BJ (cell line): ENCODE measurements at regions not wholly inside any gene's neighbourhood (a gene's known extent, or its start where the extent isn't known, plus 50 kb on each side); places are given as distances from the start of the nearest gene placed in this dataset.

Experiments used
- CTCF ChIA-PET: fragments of 350-600 bp; formaldehyde crosslinking; extraction: SDS; loops from one replicate; lab custom pipeline; 2021; ENCODE audit warnings: antibody characterized with exemption, inconsistent platforms; lab: Yijun Ruan, JAX
- POLR2A ChIA-PET: fragments of 300-600 bp; sonication (Branson Sonifier 250); formaldehyde crosslinking; extraction: SDS; loops from one replicate; lab custom pipeline; 2021; ENCODE audit warnings: antibody characterized with exemption; lab: Charles Lee
- DNase-seq: peaks from one replicate; pipeline ENCODE4 v3.0.0-alpha.2; 2011; ENCODE audit warnings: low read depth
- H3K27me3 ChIP-seq: 2 replicates; pipeline ENCODE4 v1.6.0; 2011; ENCODE audit warnings: low read length; ENCODE audit not compliant: control insufficient read depth, insufficient read depth
- H3K36me3 ChIP-seq: 2 replicates; pipeline ENCODE4 v1.5.1; 2011; ENCODE audit warnings: low read length; ENCODE audit not compliant: control insufficient read depth, insufficient read depth
- H3K4me3 ChIP-seq: 2 replicates; pipeline ENCODE4 v1.5.1; 2011; ENCODE audit warnings: low read depth, mild to moderate bottlenecking, control low read depth, low read length
- TF ChIP-seq, protein P1 (sequence below): IDR thresholded peaks from 2 replicates; pipeline ENCODE4 v1.5.1; 2011; ENCODE audit warnings: low read depth, mild to moderate bottlenecking, control low read depth, inconsistent platforms, low read length, moderate library complexity; ENCODE audit not compliant: insufficient read depth

DNA sequence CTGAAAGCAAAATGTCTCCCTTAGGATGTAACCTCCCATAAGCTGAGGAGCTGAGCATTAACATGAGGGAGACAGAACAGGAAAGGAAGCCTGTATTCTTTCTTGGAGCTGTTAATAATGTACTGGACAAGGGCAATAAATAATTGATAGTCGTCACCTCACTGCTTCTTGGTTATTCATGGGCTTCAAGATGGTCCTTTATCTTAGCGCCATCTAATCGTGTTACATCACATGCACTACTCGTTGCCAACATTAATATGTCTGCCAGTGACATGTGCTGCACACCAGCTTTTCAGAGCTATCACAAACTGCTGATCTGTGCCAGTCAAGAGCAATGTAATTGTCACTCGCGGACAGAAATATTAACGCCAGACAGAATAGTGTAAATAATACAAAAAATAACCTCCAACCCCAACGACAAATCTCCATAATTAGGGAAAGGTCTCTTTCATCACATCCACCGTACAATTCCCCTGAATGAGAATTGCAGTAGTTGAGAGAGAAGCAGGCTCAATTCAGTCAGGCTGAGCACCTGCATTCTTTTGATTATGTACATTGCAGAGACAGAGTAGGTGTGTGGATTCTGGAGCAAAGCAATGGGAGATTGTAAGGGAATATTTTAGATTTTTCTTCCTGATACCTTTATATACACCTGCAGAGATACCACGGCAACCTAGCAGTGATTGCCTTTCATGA is 267.1 kb downstream of the SPATA31D1 start:
- TF ChIP-seq, protein P1, sequence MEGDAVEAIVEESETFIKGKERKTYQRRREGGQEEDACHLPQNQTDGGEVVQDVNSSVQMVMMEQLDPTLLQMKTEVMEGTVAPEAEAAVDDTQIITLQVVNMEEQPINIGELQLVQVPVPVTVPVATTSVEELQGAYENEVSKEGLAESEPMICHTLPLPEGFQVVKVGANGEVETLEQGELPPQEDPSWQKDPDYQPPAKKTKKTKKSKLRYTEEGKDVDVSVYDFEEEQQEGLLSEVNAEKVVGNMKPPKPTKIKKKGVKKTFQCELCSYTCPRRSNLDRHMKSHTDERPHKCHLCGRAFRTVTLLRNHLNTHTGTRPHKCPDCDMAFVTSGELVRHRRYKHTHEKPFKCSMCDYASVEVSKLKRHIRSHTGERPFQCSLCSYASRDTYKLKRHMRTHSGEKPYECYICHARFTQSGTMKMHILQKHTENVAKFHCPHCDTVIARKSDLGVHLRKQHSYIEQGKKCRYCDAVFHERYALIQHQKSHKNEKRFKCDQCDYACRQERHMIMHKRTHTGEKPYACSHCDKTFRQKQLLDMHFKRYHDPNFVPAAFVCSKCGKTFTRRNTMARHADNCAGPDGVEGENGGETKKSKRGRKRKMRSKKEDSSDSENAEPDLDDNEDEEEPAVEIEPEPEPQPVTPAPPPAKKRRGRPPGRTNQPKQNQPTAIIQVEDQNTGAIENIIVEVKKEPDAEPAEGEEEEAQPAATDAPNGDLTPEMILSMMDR = no peak
- H3K36me3 ChIP-seq = no peaks in the 10 kb centered on the region
- POLR2A ChIA-PET = no interaction called here
- CTCF ChIA-PET = no interaction called here
- no peaks in the 10 kb centered on the region for H3K27me3 ChIP-seq
- H3K4me3 ChIP-seq = no peak overlapping the region
- DNase-seq = no peak

DNA sequence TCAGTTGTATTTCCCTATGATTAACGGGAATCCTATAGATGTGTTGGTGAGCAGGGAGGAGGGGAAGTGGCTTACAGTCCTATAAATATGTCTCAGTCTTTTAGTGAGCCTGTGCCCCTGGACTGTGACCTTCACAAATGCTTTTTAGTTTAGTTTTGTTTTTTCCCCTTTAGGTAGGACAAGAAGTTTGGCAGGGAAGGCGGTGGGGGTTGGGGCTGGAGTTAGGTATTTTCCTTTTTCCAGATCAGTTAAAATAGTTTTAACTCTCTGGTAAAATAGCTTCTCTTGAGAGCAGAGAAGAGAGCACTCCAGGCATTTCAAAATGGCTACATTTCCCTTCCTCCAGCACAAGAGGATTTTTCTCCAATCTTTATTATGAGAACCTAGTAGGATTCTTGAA is 272.1 kb downstream of the SPATA31D1 start:
- Histone ChIP-seq H3K4me3 (no peak overlapping the region), H3K27me3 (no peaks in the 10 kb centered on the region), H3K36me3 (no peaks in the 10 kb centered on the region)
- ChIA-PET POLR2A (no interaction called here), CTCF (no interaction called here)
- TF ChIP-seq, protein P1 = no peak
- no peak for DNase-seq

DNA sequence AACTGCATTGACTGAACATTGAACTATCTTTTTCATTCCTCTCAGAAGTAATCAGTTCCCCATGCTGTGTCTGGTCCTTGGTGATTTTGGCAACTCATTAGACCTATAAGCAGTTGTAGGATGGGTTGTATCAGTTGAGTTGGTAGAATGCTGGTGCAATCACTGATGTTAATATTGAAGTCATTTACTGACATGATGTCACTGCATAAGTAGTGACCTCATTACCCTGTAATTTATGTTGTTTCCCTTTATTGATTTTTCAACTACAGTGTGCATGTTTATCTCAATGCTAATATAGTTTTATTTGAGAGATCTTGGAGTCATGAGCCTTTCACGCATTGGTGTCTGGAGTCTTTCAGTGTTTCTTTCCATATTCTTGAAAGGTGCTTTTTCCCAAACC is 275.0 kb downstream of the SPATA31D1 start:
- POLR2A ChIA-PET = no interaction called here
- no peak for DNase-seq
- no peak overlapping the region for H3K4me3 ChIP-seq
- TF ChIP-seq, protein P1 = no peak
- H3K27me3 ChIP-seq = no peaks in the 10 kb centered on the region
- H3K36me3 ChIP-seq = no peaks in the 10 kb centered on the region
- CTCF ChIA-PET = no interaction called here

DNA sequence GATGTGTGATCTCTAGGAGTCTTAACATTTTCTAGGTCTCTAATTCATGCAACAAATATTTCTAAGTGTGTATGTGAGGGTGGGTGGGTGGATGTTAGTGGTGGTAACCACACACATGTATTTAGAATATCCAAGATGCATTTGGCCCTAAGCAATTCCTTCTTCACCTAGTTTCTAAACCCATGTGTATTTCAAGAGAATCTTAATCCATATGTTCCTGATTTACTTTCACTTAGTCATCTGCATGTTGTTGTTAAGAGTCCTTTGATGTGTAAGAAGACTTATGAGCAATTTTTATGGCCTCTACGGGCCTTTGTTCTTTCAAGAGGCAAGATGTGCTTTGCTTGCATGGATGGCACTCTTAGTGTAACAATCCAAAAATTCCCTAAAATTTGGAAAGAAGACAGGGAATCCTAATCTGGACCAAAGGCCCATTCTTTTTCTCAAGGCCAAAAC is 282.6 kb downstream of the SPATA31D1 start:
- DNase-seq = peak; percentile 81
- no peaks in the 10 kb centered on the region for H3K36me3 ChIP-seq
- ChIA-PET CTCF (no interaction called here), POLR2A (no interaction called here)
- H3K27me3 ChIP-seq = no peaks in the 10 kb centered on the region
- TF ChIP-seq, protein P1 = no peak
- H3K4me3 ChIP-seq = no peak overlapping the region

DNA sequence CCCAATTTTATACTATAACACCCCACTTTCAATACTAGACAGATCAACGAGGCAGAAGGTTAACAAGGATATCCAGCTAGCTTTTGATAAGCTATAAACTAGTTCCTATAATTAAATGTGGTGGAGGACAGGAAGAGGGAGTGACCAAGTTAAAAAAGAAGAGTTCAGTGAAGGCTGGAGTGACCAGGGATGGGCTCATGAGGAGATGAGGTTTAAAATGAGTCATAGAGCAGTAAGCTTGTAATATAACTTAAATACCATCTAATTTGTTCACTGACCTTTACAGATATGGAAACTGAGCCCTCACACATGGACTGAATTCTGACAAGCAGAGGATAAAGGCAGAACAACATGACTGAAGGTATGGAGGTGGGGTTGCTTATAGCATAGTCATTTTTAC is 284.5 kb downstream of the SPATA31D1 start:
- DNase-seq = peak; percentile 25
- ChIA-PET POLR2A (no interaction called here), CTCF (interaction anchor here (1.2 kb wide), 1 partner anchor 334 kb away, joined by 3 read pairs; no protein-coding TSS in a partner anchor)
- no peaks in the 10 kb centered on the region for H3K36me3 ChIP-seq
- no peaks in the 10 kb centered on the region for H3K27me3 ChIP-seq
- TF ChIP-seq, protein P1 = no peak
- no peak overlapping the region for H3K4me3 ChIP-seq
